Left hindlimb (tissue), 1 donor: ENCODE measurements at regions not wholly inside any gene's neighbourhood (a gene's known extent, or its start where the extent isn't known, plus 50 kb on each side); places are given as distances from the start of the nearest gene placed in this dataset.

ENCODE experiments used
- DNase-seq: peaks from one replicate; pipeline ENCODE4 v3.0.0-alpha.2; 2018

- DNase-seq = no peak
Observed at GRCh38 chr1:63046539-63046938, 262.6 kb downstream of the ATG4C start.

DNA sequence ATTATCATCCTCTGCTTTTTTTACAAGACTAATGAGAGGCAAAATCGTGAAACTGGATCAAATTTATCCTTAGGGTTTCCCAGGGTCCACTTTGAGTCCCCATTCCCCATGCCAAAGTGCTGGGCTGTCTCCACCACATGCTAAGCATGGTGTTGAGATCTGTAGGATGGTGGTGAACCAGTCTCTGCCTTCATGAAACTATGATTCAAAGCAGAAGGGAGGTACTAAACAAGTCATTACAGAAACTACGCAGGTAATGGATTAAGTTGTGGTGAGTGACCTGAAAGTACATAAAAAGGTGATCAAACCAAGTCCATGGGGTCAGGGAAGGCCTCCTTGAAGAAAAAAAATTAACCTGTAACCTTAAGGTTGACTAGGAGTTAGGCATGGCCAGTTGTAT lies 265.2 kb downstream of the ATG4C start:
- DNase-seq = no peak

- no peak for DNase-seq
Observed at GRCh38 chr1:63051356-63051755, 267.4 kb downstream of the ATG4C start.

- DNase-seq = no peak
Observed at GRCh38 chr1:63051886-63052285, 268.0 kb downstream of the ATG4C start.

GRCh38 chr1:63054184-63054583 lies 268.2 kb upstream of the FOXD3 start:
- DNase-seq = no peak

GRCh38 chr1:63063367-63063766 lies 259.0 kb upstream of the FOXD3 start:
- DNase-seq = no peak

GRCh38 chr1:63064135-63064534 lies 258.2 kb upstream of the FOXD3 start:
- DNase-seq = no peak

DNA sequence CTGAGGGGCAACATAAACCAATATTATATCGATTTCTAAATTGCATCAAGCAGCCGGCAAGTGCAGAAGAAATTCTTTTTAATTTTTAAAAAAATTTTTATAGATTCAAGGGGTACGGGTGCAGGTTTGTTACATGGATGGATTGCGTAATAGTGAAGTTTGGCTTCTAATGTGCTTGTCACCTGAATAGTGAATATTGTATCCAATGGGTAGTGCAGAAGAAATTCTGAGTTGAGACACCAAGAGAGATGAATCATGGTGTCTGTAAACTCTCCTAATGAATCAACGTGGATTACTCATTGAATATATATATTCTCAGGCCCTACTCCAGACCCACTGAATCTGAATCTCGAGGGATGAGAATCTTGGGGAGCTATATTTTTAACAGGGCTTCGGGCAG lies 253.7 kb upstream of the FOXD3 start:
- no peak for DNase-seq

DNA sequence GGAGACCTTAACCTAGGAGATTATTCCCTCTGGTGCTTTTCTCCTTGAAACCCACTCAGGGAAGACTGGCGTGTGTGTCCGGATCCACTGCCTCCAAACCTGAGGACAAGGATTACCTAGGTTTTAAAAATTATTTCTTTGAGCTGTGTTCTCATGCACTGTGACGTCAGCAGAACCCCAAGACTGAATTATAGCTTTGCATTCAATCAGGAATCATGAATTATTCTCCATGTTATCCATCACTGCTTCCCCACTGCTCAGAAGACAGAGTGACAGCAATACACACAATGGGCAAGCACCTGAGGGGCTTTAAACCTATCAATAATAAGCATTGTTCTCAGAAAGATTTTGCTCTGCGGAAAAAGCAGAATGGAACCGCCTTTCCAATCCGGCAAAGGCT lies 253.2 kb upstream of the FOXD3 start:
- no peak for DNase-seq

GRCh38 chr1:63073309-63074306 lies 248.8 kb upstream of the FOXD3 start:
- no peak for DNase-seq

DNA sequence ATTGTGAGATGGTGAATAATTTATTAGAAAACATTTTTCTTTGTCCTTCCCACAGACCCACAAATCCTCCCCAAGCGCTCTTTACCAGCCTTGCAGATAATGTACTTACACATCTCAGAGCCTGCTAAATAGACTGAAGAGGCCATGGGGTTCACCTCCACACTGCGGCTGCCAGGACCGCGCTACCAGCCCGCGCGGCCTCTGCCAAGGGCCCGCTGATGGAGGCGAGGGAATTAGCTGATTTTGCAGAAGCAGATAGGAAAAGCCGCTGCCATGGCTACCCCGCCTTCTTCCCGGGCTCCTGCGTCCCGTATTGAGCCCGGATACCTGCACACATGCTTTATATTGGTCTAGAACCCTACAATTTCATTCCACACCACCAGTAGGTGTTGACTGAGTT lies 248.0 kb upstream of the FOXD3 start:
- no peak for DNase-seq

DNA sequence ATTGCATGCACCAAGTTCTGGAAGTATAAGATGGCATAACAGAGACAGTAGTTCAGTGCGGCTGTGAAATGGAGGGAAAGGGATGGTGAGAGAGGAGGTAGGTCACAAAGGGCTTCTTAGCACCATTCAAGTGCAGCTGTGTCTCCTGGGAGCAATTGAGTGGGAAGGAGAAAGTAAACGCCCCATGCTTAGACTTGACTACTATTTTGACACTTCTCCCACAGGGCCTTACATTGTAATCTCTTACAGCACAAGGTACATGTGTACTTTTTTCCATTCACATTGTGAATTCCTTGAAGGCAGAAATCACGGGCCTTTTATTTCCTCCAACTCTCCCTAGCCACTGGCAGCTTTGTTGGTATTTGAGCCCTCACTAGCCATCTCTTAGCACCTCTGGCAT lies 239.6 kb upstream of the FOXD3 start:
- no peak for DNase-seq

- DNase-seq = no peak
Observed at GRCh38 chr1:63087966-63088365, 234.4 kb upstream of the FOXD3 start.

GRCh38 chr1:63099188-63099587 lies 223.2 kb upstream of the FOXD3 start:
- no peak for DNase-seq

DNA sequence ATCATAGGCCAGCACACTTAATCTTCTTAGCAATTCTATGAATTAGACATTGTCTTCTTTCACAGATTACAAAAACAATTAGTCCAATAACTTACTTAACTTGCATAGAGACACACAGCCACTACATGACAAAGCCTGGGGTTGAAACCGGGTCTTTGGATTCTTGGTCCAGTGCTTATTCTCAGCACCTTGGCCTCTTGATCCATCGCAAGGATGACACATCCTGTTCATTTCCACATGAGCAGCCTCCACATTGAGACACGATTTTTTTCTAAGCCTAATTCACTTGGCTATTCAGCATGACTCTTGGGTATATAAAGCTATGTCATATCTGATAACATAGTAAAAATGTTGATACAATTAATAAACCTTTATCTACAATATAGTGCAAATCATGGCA lies 221.0 kb upstream of the FOXD3 start:
- DNase-seq = no peak

DNA sequence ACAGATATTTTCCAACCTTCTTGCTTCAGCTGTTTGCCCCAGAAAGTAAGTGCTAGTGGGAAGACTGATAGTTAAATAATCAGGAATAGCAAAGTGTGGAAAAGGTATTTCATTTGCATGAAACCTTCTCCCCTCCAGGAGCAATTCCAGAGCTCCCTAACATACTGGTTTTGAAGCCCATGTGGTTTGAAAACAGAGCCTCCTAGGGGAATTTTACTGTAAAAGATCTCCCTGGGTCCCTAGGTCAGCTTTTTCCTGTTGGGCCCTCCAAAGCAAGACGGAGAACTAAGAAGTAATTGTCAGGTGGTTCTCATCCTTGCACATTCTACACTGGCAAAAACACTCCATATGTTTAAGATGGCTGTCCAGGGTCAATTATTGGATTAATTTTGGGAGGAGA lies 218.7 kb upstream of the FOXD3 start:
- DNase-seq = no peak

DNA sequence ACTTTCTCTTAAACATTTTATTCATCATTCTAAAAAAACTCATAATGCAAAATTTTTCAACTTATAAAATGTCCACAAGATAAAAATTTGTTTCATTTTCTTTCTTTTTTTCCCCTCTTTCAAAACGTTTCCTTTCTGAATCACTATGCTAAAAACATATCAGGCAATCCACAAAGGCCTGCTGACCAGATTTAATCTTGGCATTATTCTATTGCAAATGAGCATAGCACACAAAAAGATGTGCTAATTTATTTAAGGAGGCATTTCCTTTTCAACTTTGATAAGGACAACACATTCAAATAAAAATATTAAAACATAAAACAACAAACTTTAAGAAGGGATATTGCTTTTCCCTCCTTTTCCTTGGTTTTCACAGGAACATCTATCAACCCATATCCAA lies 215.3 kb upstream of the FOXD3 start:
- DNase-seq = no peak

- DNase-seq = no peak
Observed at GRCh38 chr1:63108206-63108605, 214.2 kb upstream of the FOXD3 start.

- DNase-seq = no peak
Observed at GRCh38 chr1:63112155-63112900, 210.0 kb upstream of the FOXD3 start.

DNA sequence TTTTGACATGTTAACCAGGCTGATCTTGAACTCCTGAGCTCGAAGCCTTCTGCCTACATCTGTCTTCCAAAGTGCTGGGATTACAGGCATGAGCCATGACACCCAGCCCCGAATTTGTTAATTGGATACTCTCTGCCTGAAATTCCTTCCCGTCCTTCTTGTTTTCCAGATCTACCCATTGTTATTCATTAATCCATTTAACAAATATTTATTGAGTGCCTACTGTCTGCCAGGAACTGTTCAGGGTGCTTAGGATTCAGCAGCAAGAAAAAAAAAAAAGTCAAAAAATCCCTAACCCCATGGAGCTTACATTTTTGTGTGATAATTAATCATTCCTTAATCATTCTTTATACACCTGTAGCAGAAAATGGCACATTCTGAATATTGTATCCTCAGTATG lies 206.8 kb upstream of the FOXD3 start:
- no peak for DNase-seq

GRCh38 chr1:63116016-63116415 lies 206.4 kb upstream of the FOXD3 start:
- DNase-seq = no peak

- no peak for DNase-seq
Observed at GRCh38 chr1:63119575-63120155, 202.7 kb upstream of the FOXD3 start.

GRCh38 chr1:63122079-63122478 lies 200.3 kb upstream of the FOXD3 start:
- DNase-seq = no peak
